ENCODE measurements at regions not wholly inside any gene's neighbourhood (a gene's known extent, or its start where the extent isn't known, plus 50 kb on each side); places are given as distances from the start of the nearest gene placed in this dataset.

- no peaks in the 10 kb centered on the region for H3K27me3 ChIP-seq (ENCODE audit: insufficient read depth, low read length)
- no peaks in the 10 kb centered on the region for H3K27me3 Mint-ChIP-seq
- no peak for DNase-seq
- no peaks in the 10 kb centered on the region for H3K4me1 Mint-ChIP-seq
- ChIA-PET CTCF (ENCODE audit: partially characterized antibody) (no interaction called here), POLR2A (ENCODE audit: partially characterized antibody) (no interaction called here)
- no peaks in the 10 kb centered on the region for H3K9me3 ChIP-seq (ENCODE audit: control insufficient read depth in 1 of 2, low read length in 2 of 2)
- H3K4me3 Mint-ChIP-seq, result no peak overlapping the region
- H3K9me3 Mint-ChIP-seq, result peaks cover 0 to 12% (median 2%) of the 10 kb centered on the region in 8 donors
- H3K36me3 ChIP-seq (ENCODE audit: insufficient read depth, low read length), result no peaks in the 10 kb centered on the region
- H3K4me3 ChIP-seq (ENCODE audit: low read length in 2 of 2), result no peak overlapping the region
- no peak overlapping the region for H3K27ac ChIP-seq (ENCODE audit: low read depth, low read length)
- H3K4me1 ChIP-seq (ENCODE audit: insufficient read depth, low read length), result no peaks in the 10 kb centered on the region
- H3K27ac Mint-ChIP-seq, result no peak overlapping the region
- no peaks in the 10 kb centered on the region for H3K36me3 Mint-ChIP-seq
- intact Hi-C loops (cut with micrococcal nuclease), result no loop called here
Observed at GRCh38 chr18:41517142-41517541, 437.9 kb upstream of the PIK3C3 start.

- H3K27ac Mint-ChIP-seq, result no peak overlapping the region
- H3K4me1 ChIP-seq (ENCODE audit: insufficient read depth, low read length), result no peaks in the 10 kb centered on the region
- H3K27me3 Mint-ChIP-seq, result no peaks in the 10 kb centered on the region
- DNase-seq, result no peak
- H3K36me3 ChIP-seq (ENCODE audit: insufficient read depth, low read length), result no peaks in the 10 kb centered on the region
- no peak overlapping the region for H3K4me3 Mint-ChIP-seq
- no peak overlapping the region for H3K27ac ChIP-seq (ENCODE audit: low read depth, low read length)
- H3K27me3 ChIP-seq (ENCODE audit: insufficient read depth, low read length), result no peaks in the 10 kb centered on the region
- POLR2A ChIA-PET (ENCODE audit: partially characterized antibody), result no interaction called here
- no peaks in the 10 kb centered on the region for H3K4me1 Mint-ChIP-seq
- H3K4me3 ChIP-seq (ENCODE audit: low read length in 2 of 2), result no peak overlapping the region
- H3K9me3 Mint-ChIP-seq, result peaks cover 0 to 10% (median 0%) of the 10 kb centered on the region in 8 donors
- H3K9me3 ChIP-seq (ENCODE audit: control insufficient read depth in 1 of 2, low read length in 2 of 2), result no peaks in the 10 kb centered on the region
- CTCF ChIA-PET (ENCODE audit: partially characterized antibody), result no interaction called here
- H3K36me3 Mint-ChIP-seq, result no peaks in the 10 kb centered on the region
- intact Hi-C loops (cut with micrococcal nuclease), result no loop called here
Observed at GRCh38 chr18:41513438-41513837, 441.6 kb upstream of the PIK3C3 start.

DNA sequence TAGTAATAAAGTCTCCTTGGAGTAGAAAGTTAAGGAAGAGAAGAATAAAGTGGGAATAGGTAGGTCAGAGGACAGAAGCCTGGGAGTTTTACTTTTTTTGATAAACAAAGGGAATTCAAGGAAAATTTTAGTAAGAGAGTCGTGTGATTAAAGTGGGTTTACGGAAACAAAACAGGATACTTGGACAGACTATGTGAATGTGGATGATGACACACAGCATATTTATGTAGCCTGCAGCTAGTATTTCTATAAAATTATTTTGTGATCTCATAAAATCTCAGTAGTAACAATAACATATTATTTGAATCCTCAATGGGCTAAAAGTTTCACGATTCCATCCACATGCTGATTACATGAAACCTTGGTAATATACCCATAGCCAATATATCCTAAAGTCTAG lies 450.7 kb upstream of the PIK3C3 start:
- DNase-seq, result no peak
- H3K4me3 ChIP-seq (ENCODE audit: low read length in 2 of 2), result no peak overlapping the region
- no peaks in the 10 kb centered on the region for H3K4me1 ChIP-seq (ENCODE audit: insufficient read depth, low read length)
- Mint-ChIP-seq H3K4me1 (no peaks in the 10 kb centered on the region), H3K9me3 (peaks cover 2 to 22% (median 5%) of the 10 kb centered on the region in 8 donors), H3K27ac (no peak overlapping the region), H3K27me3 (no peaks in the 10 kb centered on the region), H3K36me3 (no peaks in the 10 kb centered on the region), H3K4me3 (no peak overlapping the region)
- no peaks in the 10 kb centered on the region for H3K36me3 ChIP-seq (ENCODE audit: insufficient read depth, low read length)
- intact Hi-C loops (cut with micrococcal nuclease), result no loop called here
- no peaks in the 10 kb centered on the region for H3K9me3 ChIP-seq (ENCODE audit: control insufficient read depth in 1 of 2, low read length in 2 of 2)
- no peak overlapping the region for H3K27ac ChIP-seq (ENCODE audit: low read depth, low read length)
- ChIA-PET POLR2A (ENCODE audit: partially characterized antibody) (no interaction called here), CTCF (ENCODE audit: partially characterized antibody) (no interaction called here)
- H3K27me3 ChIP-seq (ENCODE audit: insufficient read depth, low read length), result no peaks in the 10 kb centered on the region

DNA sequence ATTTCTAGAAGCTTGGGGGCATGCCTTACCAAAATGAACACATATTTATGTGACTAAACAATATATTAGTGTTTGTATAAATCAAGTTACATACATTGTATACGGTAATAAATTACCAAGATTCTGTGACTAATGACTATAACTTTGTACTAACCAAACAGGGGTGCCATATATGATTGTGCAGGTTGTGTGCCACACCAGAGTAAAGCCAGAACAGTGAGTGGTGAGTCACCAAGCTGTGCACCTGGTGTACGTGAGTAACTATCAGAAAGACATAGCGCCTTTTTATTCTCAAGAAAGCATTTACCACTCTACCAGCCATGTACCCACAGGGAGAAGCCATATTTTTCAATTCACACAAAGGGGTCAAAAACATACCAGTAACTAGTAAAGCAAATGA lies 453.2 kb upstream of the PIK3C3 start:
- ChIA-PET POLR2A (ENCODE audit: partially characterized antibody) (no interaction called here), CTCF (ENCODE audit: partially characterized antibody) (interaction anchor here (1.4 kb wide), 1 partner anchor 28 kb away, joined by 3 read pairs; no protein-coding TSS in a partner anchor)
- no peaks in the 10 kb centered on the region for H3K36me3 Mint-ChIP-seq
- no peaks in the 10 kb centered on the region for H3K27me3 ChIP-seq (ENCODE audit: insufficient read depth, low read length)
- H3K27ac Mint-ChIP-seq, result no peak overlapping the region
- peaks cover 2 to 30% (median 7%) of the 10 kb centered on the region in 8 donors for H3K9me3 Mint-ChIP-seq
- no peaks in the 10 kb centered on the region for H3K27me3 Mint-ChIP-seq
- H3K4me1 Mint-ChIP-seq, result no peaks in the 10 kb centered on the region
- H3K36me3 ChIP-seq (ENCODE audit: insufficient read depth, low read length), result no peaks in the 10 kb centered on the region
- H3K27ac ChIP-seq (ENCODE audit: low read depth, low read length), result no peak overlapping the region
- intact Hi-C loops (cut with micrococcal nuclease), result no loop called here
- H3K9me3 ChIP-seq (ENCODE audit: control insufficient read depth in 1 of 2, low read length in 2 of 2), result no peaks in the 10 kb centered on the region
- no peak for DNase-seq
- no peak overlapping the region for H3K4me3 ChIP-seq (ENCODE audit: low read length in 2 of 2)
- no peak overlapping the region for H3K4me3 Mint-ChIP-seq
- no peaks in the 10 kb centered on the region for H3K4me1 ChIP-seq (ENCODE audit: insufficient read depth, low read length)

DNA sequence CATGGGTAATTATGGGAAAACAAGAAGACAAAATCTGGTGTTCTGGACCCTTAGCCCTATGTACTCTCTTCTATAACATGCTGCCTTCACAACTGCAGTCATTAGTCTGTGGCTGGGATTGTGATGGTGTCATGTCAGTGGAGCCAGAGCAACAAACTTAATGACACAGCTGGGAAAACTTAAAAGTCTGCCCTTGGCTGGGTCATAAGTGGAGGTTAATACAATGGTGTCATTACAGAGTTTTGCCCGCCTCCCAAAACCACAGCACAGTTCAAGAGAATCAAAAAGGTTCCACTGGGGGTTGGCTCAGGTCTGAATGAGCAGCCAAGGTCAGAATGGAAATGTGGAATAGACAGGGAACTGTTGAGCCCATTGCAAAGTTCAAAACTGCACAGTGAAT lies 455.7 kb upstream of the PIK3C3 start:
- Mint-ChIP-seq H3K27me3 (no peaks in the 10 kb centered on the region), H3K27ac (no peak overlapping the region), H3K36me3 (no peaks in the 10 kb centered on the region), H3K9me3 (peaks cover 3 to 27% (median 5%) of the 10 kb centered on the region in 8 donors), H3K4me3 (no peak overlapping the region), H3K4me1 (no peaks in the 10 kb centered on the region)
- no peak overlapping the region for H3K4me3 ChIP-seq (ENCODE audit: low read length in 2 of 2)
- POLR2A ChIA-PET (ENCODE audit: partially characterized antibody), result no interaction called here
- CTCF ChIA-PET (ENCODE audit: partially characterized antibody), result no interaction called here
- no peaks in the 10 kb centered on the region for H3K36me3 ChIP-seq (ENCODE audit: insufficient read depth, low read length)
- H3K4me1 ChIP-seq (ENCODE audit: insufficient read depth, low read length), result no peaks in the 10 kb centered on the region
- DNase-seq, result no peak
- H3K27ac ChIP-seq (ENCODE audit: low read depth, low read length), result no peak overlapping the region
- no peaks in the 10 kb centered on the region for H3K9me3 ChIP-seq (ENCODE audit: control insufficient read depth in 1 of 2, low read length in 2 of 2)
- H3K27me3 ChIP-seq (ENCODE audit: insufficient read depth, low read length), result no peaks in the 10 kb centered on the region
- intact Hi-C loops (cut with micrococcal nuclease), result no loop called here

GRCh38 chr18:41490861-41491260 lies 464.2 kb upstream of the PIK3C3 start:
- no peak for DNase-seq
- no peaks in the 10 kb centered on the region for H3K36me3 Mint-ChIP-seq
- H3K27me3 Mint-ChIP-seq, result no peaks in the 10 kb centered on the region

GRCh38 chr18:41486575-41486974 lies 468.5 kb upstream of the PIK3C3 start:
- H3K4me3 Mint-ChIP-seq, result no peak overlapping the region
- H3K27ac ChIP-seq (ENCODE audit: low read depth, low read length), result no peak overlapping the region
- POLR2A ChIA-PET (ENCODE audit: partially characterized antibody), result no interaction called here
- H3K27me3 Mint-ChIP-seq, result no peaks in the 10 kb centered on the region
- CTCF ChIA-PET (ENCODE audit: partially characterized antibody), result no interaction called here
- H3K4me3 ChIP-seq (ENCODE audit: low read length in 2 of 2), result no peak overlapping the region
- peaks cover 0 to 23% (median 8%) of the 10 kb centered on the region in 8 donors for H3K9me3 Mint-ChIP-seq
- intact Hi-C loops (cut with micrococcal nuclease), result no loop called here
- H3K4me1 ChIP-seq (ENCODE audit: insufficient read depth, low read length), result no peaks in the 10 kb centered on the region
- no peaks in the 10 kb centered on the region for H3K27me3 ChIP-seq (ENCODE audit: insufficient read depth, low read length)
- no peaks in the 10 kb centered on the region for H3K9me3 ChIP-seq (ENCODE audit: control insufficient read depth in 1 of 2, low read length in 2 of 2)
- no peaks in the 10 kb centered on the region for H3K36me3 ChIP-seq (ENCODE audit: insufficient read depth, low read length)
- H3K36me3 Mint-ChIP-seq, result no peaks in the 10 kb centered on the region
- DNase-seq, result no peak
- no peaks in the 10 kb centered on the region for H3K4me1 Mint-ChIP-seq
- H3K27ac Mint-ChIP-seq, result no peak overlapping the region

More at GRCh38 chr18:41490861-41491260, 464.2 kb upstream of the PIK3C3 start:
- no peak overlapping the region for H3K27ac ChIP-seq (ENCODE audit: low read depth, low read length)
- POLR2A ChIA-PET (ENCODE audit: partially characterized antibody), result no interaction called here
- Mint-ChIP-seq H3K27ac (no peak overlapping the region), H3K9me3 (peaks cover under 1 to 21% (median 7%) of the 10 kb centered on the region in 8 donors), H3K4me1 (no peaks in the 10 kb centered on the region), H3K4me3 (no peak overlapping the region)
- CTCF ChIA-PET (ENCODE audit: partially characterized antibody), result no interaction called here
- no peaks in the 10 kb centered on the region for H3K36me3 ChIP-seq (ENCODE audit: insufficient read depth, low read length)
- no peaks in the 10 kb centered on the region for H3K27me3 ChIP-seq (ENCODE audit: insufficient read depth, low read length)
- H3K9me3 ChIP-seq (ENCODE audit: control insufficient read depth in 1 of 2, low read length in 2 of 2), result no peaks in the 10 kb centered on the region
- H3K4me3 ChIP-seq (ENCODE audit: low read length in 2 of 2), result no peak overlapping the region
- H3K4me1 ChIP-seq (ENCODE audit: insufficient read depth, low read length), result no peaks in the 10 kb centered on the region
- intact Hi-C loops (cut with micrococcal nuclease), result no loop called here

DNA sequence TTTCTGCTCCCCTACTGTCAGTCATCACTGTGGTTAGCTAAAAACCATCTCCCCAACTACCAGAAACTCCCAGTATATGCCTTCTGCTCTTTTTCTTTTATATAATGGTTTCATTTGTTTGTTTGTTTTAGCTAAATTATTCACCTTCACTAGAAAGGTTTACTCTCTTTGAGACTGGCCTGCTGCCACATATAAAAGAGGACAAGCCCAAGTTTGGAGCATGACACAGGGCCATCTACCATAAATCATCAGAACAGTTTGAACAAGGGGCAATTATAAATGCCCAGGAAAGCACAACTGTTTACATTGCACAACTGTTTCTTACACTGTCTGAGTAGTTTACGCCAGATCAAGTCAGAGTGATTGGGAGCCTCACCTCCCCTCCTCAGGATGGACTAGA lies 471.0 kb upstream of the PIK3C3 start:
- no peaks in the 10 kb centered on the region for H3K27me3 Mint-ChIP-seq
- peaks cover 0 to 23% (median 7%) of the 10 kb centered on the region in 8 donors for H3K9me3 Mint-ChIP-seq
- no peak for DNase-seq
- H3K27ac Mint-ChIP-seq, result no peak overlapping the region
- H3K9me3 ChIP-seq (ENCODE audit: control insufficient read depth in 1 of 2, low read length in 2 of 2), result no peaks in the 10 kb centered on the region
- intact Hi-C loops (cut with micrococcal nuclease), result no loop called here
- POLR2A ChIA-PET (ENCODE audit: partially characterized antibody), result no interaction called here
- no peak overlapping the region for H3K4me3 Mint-ChIP-seq
- CTCF ChIA-PET (ENCODE audit: partially characterized antibody), result no interaction called here
- no peak overlapping the region for H3K4me3 ChIP-seq (ENCODE audit: low read length in 2 of 2)
- H3K27ac ChIP-seq (ENCODE audit: low read depth, low read length), result no peak overlapping the region
- H3K36me3 ChIP-seq (ENCODE audit: insufficient read depth, low read length), result no peaks in the 10 kb centered on the region
- no peaks in the 10 kb centered on the region for H3K27me3 ChIP-seq (ENCODE audit: insufficient read depth, low read length)
- no peaks in the 10 kb centered on the region for H3K4me1 Mint-ChIP-seq
- no peaks in the 10 kb centered on the region for H3K36me3 Mint-ChIP-seq
- H3K4me1 ChIP-seq (ENCODE audit: insufficient read depth, low read length), result no peaks in the 10 kb centered on the region

Data from CD4-positive, alpha-beta memory T cell (primary cell).